Stimulated activated CD8-positive, alpha-beta memory T cell treated with anti-CD3 and anti-CD28 coated beads, Interleukin-4, amount 100 ng/mL, for 1 hour (primary cell): ENCODE measurements at regions not wholly inside any gene's neighbourhood (a gene's known extent, or its start where the extent isn't known, plus 50 kb on each side); places are given as distances from the start of the nearest gene placed in this dataset.

ENCODE experiments used
- DNase-seq, 2 donors: peaks; one replicate each; pipeline ENCODE4 v3.0.0-alpha.2; 2020; ENCODE audit warnings: low read depth in 2 of 2, low spot score in 1 of 2

DNA sequence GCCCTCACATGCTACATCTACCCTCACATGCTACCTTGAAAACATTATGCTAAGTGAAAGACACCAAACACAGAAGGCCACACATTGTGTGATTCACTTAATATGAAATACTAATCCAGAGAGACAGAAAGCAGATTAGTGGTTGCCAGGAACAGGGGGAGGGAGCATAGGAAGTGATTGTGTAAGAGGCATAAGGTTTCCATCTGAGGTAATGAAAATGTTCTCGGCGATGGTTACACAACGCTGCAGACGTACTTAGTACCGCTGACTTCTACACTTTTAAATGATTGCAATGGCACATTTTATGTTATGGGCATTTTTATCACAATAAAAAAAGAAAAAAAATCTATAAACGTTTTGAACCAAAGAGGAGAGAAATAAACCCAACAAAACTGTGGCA, 742.3 kb downstream of the TYW1 start:
- no peak for DNase-seq

DNA sequence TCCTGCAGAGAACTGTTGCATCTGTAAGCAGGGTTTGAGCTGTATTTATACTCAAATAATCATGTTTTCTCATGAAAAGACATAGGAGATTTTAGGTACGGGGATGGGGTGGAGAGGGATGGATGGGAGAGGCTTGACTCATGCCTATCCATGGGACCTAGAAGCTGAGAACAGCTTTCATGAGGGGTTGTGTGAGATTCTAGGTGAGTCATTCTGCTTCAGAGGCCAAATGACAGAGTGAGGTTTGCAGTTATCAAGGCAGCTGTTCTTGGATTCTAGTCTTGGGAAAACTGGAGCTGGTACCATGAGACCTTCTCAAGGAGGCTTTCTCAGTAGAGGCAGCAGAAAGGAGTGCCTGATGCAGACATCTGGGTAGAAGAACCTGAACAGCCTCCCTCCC, 746.9 kb downstream of the TYW1 start:
- DNase-seq, result no peak

DNA sequence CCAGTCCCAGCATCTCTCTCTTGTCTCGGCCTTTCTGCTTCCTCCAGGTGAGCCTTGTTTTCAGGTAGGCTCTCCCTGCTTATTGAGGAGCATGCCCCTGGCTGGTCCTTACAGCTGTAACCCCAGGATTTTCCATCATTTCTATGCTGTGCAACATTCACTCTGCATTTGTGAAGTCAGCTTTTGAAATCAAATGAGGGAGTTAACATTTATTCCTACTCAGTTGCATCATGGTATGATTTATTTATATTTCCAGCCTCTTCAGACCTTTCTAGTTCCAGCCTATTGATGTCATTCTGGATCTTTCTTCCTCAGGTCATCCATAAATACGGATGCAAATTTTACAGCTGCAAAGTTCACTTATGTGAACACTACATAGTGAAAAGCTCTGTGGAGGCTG, 755.6 kb downstream of the TYW1 start:
- no peak for DNase-seq

DNA sequence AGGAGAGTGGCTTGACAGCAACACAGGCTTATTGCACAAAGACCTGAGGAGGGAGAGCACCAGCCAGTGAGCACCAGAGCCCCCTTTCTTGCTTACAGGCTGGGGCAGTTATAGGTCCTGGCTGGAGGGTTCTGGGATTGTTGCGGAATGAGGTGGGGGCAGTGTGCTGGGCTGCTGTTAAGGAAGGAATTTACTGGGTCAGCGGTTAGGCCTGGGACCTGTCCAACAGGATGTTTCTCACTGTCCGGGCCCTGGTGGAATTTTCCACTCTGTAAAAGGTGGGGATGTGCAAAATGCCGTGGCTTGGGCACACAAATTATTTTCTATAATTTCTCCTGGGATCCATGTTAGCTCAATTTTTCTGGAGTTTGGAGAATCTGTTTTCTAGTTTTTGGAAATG, 757.3 kb downstream of the TYW1 start:
- DNase-seq, result no peak

DNA sequence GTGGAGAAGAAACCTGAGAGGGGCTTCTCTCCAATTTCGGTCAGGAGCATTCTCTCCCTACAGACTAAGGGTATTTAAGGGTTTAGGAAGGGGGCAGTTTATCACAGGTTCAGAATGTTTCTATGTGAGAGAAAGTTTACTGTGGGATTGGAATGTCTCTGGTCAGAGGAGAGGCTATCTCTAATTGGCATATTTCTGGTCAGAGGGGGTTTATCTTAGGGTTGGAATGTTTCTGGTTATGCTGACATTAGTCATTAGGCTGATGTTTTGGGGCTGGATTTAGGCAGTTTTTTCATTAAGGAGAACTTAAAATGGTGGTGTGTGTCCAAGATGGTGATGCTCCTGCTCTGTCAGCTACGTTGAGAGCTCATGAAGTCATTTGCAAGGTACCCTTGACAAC, 758.0 kb downstream of the TYW1 start:
- no peak for DNase-seq

DNA sequence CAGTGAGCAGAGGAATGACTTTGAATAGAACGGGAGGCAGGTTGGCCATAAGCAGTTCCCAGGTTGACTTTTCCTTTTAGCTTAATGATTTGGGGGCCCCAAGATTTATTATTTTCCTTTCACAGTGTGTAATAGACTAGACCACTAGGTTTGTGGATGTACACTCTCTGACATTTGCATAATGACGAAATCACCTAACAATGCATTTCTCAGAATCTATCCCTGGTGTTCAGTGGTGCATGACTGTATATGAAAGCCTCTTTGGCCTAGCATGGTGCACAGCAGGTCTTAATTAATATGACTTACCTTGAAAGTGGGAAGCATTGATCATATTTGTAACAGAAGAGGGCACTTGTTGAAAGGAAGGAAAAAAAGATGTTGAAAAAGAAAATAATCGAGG, 761.9 kb downstream of the TYW1 start:
- no peak for DNase-seq

DNA sequence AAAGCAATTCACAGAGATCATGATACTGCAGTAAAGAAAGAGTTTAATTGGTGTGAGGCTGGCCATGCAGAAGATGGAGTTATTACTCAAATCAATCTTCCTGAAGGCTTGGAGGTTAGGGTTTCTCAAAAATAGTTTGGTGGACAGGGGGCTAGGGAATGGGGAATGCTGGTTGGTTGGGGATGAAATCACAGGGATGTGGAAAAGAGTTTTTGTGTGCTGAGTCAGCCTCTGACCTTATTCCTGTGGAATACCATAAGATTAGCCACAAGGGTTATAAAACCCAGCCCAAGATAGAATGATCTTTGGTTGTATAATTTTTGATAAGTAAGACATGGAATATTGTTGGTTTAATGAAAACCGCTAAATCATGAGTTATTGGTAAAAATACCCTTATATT, 764.3 kb downstream of the TYW1 start:
- no peak for DNase-seq

DNA sequence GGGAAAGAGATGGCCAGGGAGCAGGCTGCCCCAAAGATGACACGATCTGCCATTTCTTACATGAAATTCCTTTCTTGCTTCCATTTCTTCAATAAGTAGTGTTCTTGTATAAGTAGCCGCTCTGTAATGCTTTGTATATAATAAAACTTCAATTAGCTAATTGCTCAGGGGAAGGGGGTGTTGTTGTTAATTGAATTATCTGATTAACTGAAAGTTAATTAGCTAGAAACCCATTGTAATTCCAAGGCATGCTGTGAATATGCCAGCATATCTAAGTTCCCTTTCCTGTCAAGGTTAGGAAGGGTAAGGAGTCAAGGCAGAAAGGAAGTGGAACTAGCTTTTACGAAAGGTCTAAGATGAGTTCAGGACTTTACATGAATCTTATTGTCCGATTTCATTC, 765.9 kb downstream of the TYW1 start:
- no peak for DNase-seq

DNA sequence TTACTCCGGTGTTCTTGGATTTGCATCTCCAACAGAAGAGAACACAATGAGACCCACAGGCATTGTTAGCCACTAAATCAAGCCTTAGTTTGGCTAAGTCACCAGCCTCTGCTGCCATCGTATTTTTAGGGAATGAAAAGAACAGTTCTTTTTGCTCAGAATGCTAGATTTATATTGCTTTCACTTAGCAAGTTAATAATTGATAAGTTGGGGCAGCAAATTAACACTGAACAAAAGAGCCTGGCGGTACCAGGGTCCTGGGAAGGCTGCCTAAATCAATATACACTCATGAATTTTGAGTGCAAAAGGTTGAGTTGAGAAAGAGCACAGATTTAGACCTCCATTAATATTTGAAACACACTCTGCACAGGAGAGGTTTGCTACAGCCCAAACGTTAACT, 767.7 kb downstream of the TYW1 start:
- DNase-seq, result no peak

DNA sequence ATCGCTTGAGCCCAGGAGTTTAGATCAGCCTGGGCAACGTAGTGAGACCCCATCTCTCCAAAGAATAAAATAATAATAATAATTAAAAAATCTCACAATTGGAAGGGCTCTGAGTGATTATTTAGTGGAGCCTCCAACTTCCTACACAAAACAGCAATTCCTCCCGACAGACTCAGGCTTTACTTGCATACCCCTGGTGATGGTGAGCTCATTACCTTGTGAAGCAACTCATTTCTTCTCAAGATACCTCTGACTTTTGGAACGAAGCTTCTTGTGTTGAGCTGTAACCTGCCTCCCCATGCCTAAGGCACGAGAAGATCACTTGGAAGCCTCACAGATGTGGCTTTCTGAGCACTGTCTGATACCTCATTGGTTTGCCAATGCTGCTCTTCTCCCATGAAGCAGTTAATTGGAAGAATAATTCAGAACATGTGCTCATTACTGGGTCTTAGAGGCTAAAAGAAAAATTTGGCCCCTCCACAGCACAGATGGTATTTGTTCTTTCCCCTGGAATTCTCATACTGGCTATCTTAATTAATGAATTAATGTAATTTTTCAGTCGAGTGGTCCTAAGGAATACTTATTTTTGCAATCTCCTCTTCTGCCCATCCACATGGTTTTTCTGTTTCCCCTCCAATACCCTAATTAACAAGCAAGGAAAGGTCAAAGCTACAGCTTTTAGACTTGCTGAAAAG, 769.0 kb downstream of the TYW1 start:
- no peak for DNase-seq

DNA sequence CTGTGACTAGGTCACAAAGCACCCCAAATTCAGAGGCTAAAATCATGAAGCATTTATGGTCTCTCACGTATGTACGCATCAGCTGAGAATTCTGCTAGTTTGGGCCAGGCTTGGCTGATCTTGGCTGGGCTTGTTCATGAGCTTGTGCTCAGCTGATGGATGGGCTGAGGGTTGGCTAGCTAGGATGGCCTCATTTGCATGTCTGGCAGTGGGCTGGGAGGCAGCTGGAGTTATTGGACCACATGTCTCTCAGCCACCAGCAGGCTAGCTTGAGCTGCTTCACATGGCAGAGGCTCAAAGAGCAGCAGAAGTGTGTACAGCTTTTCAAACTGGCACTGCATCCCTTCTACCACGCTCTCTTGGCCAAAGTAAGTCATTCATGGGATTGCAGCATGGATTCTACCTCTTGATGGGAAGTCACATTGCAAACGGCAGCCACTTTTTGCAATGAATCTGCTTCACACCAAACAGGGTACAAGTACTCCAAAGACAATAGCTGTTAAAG, 770.3 kb downstream of the TYW1 start:
- no peak for DNase-seq

DNA sequence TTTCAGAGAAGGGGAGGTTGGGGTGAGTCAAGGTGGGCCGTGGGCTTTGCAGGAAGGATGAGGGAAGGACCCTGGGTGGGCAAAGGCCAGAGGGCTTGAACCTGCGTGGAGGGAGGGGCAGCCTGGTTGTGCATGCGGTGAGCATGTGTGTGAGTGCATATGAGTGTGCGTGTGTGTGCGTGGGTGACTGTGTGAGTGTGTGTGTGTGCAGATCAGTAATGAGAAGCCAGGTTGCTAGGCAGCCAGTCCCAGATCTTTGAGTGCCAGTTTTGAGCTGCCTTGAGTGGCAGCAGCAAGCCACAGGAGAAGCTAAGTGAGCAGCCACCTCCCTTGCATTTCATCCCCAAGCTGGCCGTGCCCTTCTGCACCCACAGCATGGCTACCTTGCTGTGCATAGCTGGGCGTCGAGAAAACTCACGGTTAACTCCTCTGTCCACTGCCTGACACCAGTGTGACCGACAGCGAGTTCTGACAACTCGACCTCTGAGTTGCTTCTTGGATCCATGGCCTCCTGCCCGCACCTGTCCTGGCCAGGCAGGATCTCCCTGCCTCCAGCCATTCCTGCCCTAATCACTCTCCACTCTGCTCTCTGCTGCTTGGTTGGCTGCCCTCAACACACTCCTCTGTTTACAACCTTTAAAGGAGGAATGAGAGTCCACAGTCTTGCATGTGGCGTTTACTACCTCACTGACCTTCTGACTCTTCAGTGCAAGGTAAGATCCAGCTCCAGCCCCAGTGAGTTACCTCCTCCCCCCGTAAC, 775.4 kb downstream of the TYW1 start:
- DNase-seq, result no peak

DNA sequence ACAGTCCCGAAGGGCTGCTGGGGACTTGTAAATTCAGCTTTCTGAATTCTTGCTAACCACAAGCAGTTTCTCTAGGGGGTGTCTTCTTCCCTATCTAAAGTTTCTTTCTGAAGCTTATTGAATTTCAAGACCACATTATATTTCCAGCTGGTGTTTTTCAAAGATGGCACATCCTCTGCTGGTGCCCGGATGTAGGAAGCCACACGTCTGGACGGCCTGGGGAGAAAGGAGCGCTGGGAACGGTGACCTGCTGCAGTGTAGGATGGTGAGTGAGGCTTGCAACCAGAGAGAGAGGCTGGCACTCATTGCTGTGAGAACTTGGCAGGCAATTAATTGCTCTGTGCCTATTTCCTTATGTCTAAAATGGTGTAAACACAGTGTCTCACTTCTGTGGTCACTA, 776.4 kb downstream of the TYW1 start:
- DNase-seq, result no peak

DNA sequence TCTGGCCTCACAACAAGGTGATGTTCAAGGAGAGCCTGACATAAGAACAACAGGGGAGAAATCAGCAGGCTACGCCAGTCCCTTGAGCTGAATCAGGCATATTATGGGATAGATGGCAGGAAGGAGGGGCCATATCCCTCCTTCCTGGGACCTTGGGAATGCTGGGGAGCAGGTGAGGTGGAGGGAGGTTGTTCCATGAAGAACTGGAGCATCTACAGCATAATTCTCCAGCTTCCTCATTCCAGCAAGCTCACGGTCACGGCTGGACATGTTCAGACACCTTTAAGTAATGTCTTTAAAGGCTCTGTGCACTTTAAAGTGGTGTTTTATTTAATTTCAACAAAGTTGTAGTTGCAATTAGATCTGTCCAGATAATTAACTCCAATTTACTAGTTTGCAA, 780.5 kb downstream of the TYW1 start:
- no peak for DNase-seq

DNA sequence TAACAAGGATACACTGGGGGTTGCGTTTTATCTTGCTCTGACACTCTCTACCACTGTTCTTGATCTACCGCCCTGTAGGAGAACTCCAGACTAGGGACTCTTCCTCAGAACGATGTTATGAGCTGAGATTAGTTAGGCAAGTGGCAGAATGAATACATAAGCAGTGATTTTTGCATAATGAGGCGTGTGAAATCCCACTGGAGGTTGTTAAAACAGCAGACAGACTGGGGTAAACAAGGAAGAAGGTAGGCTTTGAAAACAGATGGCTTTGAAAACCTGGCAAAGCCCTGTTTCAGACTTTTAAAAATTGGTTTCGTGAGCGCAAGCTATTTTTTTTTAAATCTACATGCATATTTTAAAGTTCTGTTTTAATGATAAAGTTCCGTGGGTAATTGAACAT, 785.2 kb downstream of the TYW1 start:
- no peak for DNase-seq

DNA sequence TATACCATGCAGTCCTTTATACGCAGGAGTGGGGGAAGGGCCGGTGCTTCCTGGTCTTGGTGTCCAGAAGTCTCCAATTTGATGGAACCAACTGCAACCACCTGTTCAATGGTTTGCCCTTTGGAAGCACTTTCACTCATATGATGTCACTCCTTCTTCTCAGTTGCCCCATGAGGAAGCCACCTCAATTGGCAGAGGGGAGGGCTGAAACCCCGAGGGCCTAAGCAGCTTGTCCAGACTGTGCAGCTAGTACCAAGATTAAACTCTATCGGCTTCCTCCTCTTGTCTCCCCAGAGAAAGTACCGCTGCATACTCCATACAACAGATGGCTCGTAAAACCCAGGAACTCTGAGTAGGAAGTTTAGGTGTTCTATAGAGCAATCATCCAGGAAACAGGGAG, 789.4 kb downstream of the TYW1 start:
- DNase-seq, result no peak

DNA sequence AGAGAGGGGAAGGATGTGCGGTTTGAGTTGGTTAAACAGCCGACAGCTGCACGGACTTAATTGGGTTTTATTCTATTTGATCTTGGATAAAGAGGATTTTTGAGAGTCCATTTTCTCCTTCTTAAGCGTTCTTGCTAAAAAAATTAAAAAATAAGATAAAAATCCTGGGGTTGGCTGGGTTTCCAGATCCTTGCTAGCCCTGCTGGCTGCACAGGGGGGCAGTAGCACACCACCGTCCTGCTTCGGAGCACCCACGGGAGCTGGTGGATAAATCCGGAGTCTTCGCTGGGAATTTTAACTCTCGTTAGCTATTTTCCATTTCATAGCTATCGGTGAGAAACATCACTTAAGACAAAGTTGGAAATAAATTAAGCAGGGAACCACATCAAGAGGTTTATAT, 792.0 kb downstream of the TYW1 start:
- DNase-seq, result no peak

DNA sequence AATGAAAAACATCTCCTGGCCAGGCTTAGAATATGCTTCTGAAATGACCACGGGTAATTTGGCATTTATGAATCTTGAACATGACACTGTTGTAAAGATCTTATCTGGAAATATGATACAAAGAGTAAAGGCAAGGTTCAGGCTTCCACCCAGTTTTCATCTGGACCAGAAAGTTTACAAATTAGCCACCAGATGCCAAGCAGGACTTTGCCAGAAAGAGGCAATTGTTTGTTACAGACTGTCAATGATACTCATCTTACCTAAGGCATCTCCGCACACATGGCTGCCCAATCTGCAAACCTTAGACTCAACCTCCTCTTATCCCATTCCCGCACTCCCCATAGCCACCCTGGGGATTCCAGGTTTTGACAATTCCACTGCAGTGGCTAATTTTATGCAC, 795.3 kb downstream of the TYW1 start:
- no peak for DNase-seq

DNA sequence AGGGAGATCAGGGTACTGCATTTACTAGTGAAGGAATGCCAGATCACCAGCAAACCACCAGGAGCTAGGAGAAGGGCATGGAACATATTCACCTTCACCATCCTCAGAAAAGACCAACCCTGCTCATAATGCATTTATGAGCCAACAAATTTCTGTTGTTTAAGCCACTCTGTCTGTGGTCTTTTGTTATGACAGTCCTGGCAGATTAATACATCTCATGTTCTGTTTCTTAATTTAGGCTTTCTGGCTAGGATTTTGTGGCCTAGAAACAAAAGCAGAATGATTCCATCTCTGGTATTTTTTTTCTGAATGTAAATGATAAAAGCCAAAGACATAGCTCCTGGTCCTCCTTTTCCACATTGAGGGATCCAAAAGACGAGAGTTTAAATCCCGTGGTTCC, 797.9 kb downstream of the TYW1 start:
- no peak for DNase-seq

DNA sequence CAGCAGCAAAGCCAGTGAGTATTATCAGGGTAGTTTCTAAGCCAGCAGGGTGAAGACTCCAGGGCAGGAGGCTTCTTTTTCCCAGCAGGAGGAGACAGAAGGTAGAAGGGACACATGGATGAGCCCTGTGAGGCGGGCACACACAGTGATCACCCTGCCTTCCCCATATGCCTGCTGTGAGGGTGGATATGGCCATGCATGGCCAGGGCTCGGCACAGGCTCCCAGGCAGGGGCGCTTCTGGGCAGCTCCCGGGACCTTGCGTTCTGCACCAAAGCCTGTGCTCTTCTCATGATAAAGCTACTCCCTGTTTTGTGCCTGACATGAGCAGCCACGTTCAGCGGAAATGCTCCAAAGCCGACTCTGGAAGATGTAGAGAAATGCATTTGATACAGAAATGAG, 807.2 kb downstream of the TYW1 start:
- no peak for DNase-seq

DNA sequence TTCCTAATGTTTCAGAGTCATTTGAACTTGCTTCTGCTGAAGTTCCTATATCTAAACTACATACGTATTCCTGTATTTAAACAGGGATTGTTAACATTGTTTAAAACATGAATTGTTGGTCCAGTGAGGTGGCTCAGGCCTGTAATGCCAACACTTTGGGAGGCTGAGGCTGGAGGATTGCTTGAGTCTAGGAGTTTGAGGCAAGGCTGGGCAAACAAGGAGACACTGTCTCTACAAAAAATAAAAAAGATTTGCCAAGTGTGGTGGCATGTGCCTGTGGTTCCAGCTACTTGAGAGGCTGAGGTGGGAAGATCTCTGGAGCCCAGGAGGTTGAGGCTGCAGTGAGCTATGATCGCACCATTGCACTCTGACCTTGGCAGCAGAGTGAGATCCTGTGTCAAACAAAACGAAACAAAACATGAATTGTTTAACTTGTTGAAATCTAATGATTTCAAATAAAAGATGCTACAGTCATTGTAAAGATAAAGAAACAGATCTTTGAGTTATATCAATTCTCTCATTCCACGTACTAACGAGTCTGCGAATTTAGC, 809.4 kb downstream of the TYW1 start:
- no peak for DNase-seq

DNA sequence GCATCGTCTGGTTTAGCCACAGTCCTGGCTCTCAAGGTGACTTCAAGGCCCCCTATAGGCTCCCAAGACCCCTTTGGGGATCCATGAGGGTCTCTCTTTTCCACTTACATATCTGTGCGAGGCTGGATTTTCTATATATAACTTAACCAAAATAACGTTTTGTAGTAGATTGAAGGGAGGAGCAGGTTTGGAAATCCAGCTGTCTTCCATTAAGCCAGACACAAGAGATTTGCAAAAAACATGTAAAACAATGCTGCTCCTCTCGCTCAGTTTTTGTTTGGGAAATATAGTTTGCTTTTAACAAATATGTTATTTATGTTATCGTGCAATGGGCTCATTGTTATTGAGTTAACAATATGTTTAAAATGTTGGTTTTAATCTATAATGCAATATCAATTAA, 811.2 kb downstream of the TYW1 start:
- DNase-seq, result no peak

DNA sequence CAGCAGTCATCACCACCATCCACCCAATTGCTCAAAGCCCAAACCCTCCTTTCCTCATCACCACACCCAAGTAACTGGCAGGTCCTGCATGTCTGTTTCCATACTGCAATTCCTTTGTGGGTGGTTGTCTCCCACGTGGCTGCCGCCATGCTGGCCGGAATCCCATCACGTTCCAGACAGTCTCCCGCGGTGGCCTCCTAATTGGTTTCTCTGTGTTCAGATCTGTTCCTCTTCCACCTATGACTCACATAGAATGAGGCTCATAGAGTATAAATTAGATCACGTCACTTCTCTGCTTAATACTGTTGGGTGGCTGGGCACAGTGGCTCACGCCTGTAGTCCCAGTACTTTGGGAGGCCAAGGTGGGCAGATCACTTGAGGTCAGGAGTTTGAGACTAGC, 813.0 kb downstream of the TYW1 start:
- no peak for DNase-seq
